ENCODE measurements at regions not wholly inside any gene's neighbourhood (a gene's known extent, or its start where the extent isn't known, plus 50 kb on each side); places are given as distances from the start of the nearest gene placed in this dataset.
"Not testable (repeated sequence)": the region's sequence is repeated elsewhere in the genome, so short reads cannot be mapped to it uniquely, and the experiment has no call there.

GRCh38 chr7:21334906-21335305 is 93.0 kb upstream of the SP4 start:
- ATAC-seq (ENCODE audit: low FRiP score) (no peak), DNase-seq (ENCODE audit: low spot score) (no peak)
- TF ChIP-seq, protein P1, sequence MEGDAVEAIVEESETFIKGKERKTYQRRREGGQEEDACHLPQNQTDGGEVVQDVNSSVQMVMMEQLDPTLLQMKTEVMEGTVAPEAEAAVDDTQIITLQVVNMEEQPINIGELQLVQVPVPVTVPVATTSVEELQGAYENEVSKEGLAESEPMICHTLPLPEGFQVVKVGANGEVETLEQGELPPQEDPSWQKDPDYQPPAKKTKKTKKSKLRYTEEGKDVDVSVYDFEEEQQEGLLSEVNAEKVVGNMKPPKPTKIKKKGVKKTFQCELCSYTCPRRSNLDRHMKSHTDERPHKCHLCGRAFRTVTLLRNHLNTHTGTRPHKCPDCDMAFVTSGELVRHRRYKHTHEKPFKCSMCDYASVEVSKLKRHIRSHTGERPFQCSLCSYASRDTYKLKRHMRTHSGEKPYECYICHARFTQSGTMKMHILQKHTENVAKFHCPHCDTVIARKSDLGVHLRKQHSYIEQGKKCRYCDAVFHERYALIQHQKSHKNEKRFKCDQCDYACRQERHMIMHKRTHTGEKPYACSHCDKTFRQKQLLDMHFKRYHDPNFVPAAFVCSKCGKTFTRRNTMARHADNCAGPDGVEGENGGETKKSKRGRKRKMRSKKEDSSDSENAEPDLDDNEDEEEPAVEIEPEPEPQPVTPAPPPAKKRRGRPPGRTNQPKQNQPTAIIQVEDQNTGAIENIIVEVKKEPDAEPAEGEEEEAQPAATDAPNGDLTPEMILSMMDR (IDR thresholded peaks at IDR 0.05): no peak

- TF ChIP-seq, protein P1 (IDR thresholded peaks at IDR 0.05): no peak
- DNase-seq (ENCODE audit: low spot score) (no peak), ATAC-seq (ENCODE audit: low FRiP score) (no peak)
Observed at GRCh38 chr7:21336743-21337142, 91.1 kb upstream of the SP4 start.

DNA sequence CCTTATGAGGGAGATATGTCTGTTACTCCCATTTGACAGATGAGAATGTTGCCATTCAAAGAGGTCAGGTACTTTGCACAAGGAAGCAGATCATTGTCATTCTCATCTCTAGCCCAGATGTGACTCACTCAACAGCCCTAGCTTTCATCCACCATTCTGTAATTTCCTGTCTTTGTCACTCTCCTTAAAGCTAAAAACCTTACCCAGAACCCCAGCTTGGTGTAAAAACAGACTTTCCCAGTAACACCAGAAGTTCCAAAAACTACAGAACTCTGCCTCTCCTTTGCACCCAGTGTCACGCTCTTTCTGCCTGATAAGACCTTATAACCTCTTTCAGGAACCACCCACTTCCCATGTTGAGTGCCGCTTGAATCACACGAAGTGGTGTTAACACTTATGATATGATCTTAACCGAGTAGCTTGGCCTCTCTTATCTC is 89.1 kb upstream of the SP4 start:
- ATAC-seq (ENCODE audit: low FRiP score) (no peak), DNase-seq (ENCODE audit: low spot score) (no peak)
- TF ChIP-seq, protein P1 (IDR thresholded peaks at IDR 0.05): no peak

DNA sequence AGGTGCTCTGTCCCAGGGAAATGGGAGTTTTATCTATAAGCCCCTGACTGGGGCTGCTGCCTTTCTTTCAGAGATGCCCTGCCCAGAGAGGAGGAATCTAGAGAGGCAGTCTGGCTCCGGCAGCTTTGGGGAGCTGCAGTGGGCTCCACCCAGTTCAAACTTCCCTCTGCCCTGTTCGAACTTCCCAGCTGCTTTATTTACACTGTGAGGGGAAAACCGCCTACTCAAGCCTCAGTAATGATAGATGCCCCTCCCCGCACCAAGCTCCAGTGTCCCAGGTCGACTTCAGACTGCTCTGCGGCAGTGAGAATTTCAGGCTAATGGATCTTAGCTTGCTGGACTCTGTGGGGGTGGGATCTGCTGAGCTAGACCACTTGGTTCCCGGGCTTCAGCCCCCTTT is 83.0 kb upstream of the SP4 start:
- ATAC-seq (ENCODE audit: low FRiP score): not testable (repeated sequence)

GRCh38 chr7:21345361-21345760 is 82.5 kb upstream of the SP4 start:
- TF ChIP-seq, protein P1 (IDR thresholded peaks at IDR 0.05): no peak
- DNase-seq (ENCODE audit: low spot score): no peak
- ATAC-seq (ENCODE audit: low FRiP score): no peak

More for the DNA sequence above, 83.0 kb upstream of the SP4 start:
- DNase-seq (ENCODE audit: low spot score): not testable (repeated sequence)

DNA sequence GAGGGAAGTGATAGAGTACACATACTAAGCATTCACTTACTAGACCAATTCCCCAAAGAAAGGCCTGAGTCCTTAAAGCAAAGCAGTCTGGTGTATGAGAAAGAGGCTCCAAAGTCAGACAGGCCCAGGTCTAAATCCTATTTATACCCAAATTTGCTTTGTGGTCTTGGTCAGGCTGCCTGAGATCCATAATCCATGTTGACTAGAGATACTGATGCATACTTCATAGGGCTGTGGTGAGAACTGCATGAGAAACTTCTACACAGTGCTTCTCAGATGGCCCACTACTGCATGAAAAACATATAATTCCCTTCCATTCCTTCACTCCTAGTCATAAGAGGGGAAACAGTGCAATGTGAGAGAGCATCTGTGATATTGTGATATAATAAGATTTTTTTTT is 81.6 kb upstream of the SP4 start:
- DNase-seq (ENCODE audit: low spot score) (no peak), ATAC-seq (ENCODE audit: low FRiP score) (no peak)
- TF ChIP-seq, protein P1 (IDR thresholded peaks at IDR 0.05): no peak

DNA sequence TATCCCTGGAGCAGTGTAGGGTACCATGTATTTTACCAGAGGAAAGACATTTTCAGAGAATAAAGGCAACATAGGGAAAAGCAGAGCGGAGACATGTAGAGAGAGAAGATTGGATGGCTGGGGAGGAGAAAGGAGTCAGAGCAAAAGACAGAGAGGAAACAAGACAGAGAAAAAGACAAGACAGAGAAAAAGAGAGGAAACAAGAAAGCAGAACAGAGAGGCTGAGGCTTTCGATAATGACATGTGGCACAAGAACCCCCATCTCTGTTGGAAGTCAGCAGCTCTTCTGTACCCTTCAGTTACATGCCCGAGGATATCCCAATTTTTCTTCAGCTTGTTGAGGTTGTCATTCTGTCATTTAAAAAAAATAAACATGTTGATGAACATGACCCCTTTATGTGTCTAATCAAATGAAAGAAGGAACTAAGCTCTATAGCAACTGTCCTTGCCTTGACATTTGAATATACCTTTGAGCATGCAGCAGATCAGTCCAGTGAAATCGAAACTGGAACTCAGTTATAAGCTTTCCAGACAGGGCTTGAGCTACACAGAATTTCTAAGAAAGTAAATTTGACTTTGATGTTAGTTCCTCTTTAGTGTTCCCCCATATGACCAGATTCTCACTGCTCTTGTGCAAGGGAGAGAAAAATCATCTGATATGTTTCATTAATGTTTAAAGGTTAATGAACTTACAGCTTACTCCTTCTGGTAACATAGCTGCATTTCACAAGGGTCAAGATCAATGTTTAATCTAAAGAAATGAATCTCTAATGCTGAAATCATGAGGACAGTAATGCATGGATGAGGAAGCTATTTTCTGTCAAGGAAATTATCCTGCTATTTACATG is 75.1 kb upstream of the SP4 start:
- ATAC-seq (ENCODE audit: low FRiP score) (no peak), DNase-seq (ENCODE audit: low spot score) (no peak)
- TF ChIP-seq, protein P1 (IDR thresholded peaks at IDR 0.05): no peak
